Activated CD4-positive, alpha-beta T cell treated with anti-CD3 and anti-CD28 coated beads for 36 hours (primary cell): ENCODE measurements at regions not wholly inside any gene's neighbourhood (a gene's known extent, or its start where the extent isn't known, plus 50 kb on each side); places are given as distances from the start of the nearest gene placed in this dataset.

Experiments used
- ATAC-seq: fragments of 200-7000 bp; cut with Tn5 transposase; one replicate; pipeline ENCODE4 v1.10.0; 2021; ENCODE audit warnings: mild to moderate bottlenecking, moderate library complexity
- CTCF ChIA-PET: fragments of 350-600 bp; sonication (Branson Sonifier 250); formaldehyde crosslinking; loops from one replicate; lab custom pipeline; 2021; ENCODE audit warnings: antibody characterized with exemption; lab: Charles Lee
- POLR2A ChIA-PET: fragments of 350-600 bp; sonication (Branson Sonifier 250); formaldehyde crosslinking; loops from one replicate; lab custom pipeline; 2021; ENCODE audit warnings: antibody characterized with exemption, inconsistent platforms; lab: Charles Lee
- DNase-seq: peaks from one replicate; pipeline ENCODE4 v3.0.0-alpha.2; 2020
- H3K27ac Mint-ChIP-seq: one replicate; pipeline ENCODE4 v1.8.0; 2021; ENCODE audit warnings: mixed read lengths
- H3K27me3 Mint-ChIP-seq: one replicate; pipeline ENCODE4 v1.8.0; 2021; ENCODE audit warnings: mixed read lengths
- H3K36me3 Mint-ChIP-seq: one replicate; pipeline ENCODE4 v1.8.0; 2021; ENCODE audit warnings: low read depth, mixed read lengths
- H3K4me1 Mint-ChIP-seq: one replicate; pipeline ENCODE4 v1.8.0; 2021; ENCODE audit warnings: mixed read lengths
- H3K4me3 Mint-ChIP-seq: one replicate; pipeline ENCODE4 v1.8.0; 2021; ENCODE audit warnings: mild to moderate bottlenecking, moderate library complexity, mixed read lengths
- H3K9me3 Mint-ChIP-seq: one replicate; pipeline ENCODE4 v1.8.0; 2021; ENCODE audit warnings: low read depth, mixed read lengths
- intact Hi-C, 2 experiments: fragments of 100-400 bp; cut with DNase I in 1 of 2; cut with micrococcal nuclease in 1 of 2; formaldehyde crosslinking; loops; one replicate each; pipeline versions ENCODE4 v1.14.2 to v1.15.1; 2022 to 2024; cut with DNase I, micrococcal nuclease

GRCh38 chr7:93830141-93830925 is 60.2 kb downstream of the TFPI2 start:
- no peak for ATAC-seq
- no peaks in the 10 kb centered on the region for H3K27me3 Mint-ChIP-seq
- DNase-seq: no peak
- ChIA-PET CTCF (no interaction called here), POLR2A (no interaction called here)
- H3K4me1 Mint-ChIP-seq: no peaks in the 10 kb centered on the region
- no peaks in the 10 kb centered on the region for H3K36me3 Mint-ChIP-seq
- H3K9me3 Mint-ChIP-seq: no peaks in the 10 kb centered on the region
- no peak overlapping the region for H3K4me3 Mint-ChIP-seq
- no peak overlapping the region for H3K27ac Mint-ChIP-seq
- intact Hi-C loops: no loop called here

DNA sequence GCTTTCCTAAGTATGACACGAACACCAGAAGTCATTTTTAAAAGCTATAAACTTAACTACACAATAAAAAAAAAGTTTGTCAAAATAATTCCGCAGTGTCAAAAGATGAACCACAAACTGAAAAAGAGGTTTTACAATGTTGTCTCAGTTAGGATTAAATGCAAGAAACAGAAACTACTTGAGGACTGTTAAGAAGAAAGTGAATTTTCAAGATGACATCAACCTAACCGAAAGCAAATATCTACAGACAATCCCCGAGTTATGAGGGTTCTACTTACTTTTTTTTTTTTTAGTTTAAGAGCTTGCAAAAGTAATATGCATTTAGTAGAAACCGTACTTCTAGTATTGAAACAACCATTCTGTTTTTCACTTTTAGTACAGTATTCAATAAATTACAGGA is 62.3 kb downstream of the TFPI2 start:
- H3K27ac Mint-ChIP-seq: no peak overlapping the region
- intact Hi-C loops: no loop called here
- H3K36me3 Mint-ChIP-seq: no peaks in the 10 kb centered on the region
- H3K4me3 Mint-ChIP-seq: no peak overlapping the region
- H3K27me3 Mint-ChIP-seq: no peaks in the 10 kb centered on the region
- ATAC-seq (no peak), DNase-seq (no peak)
- CTCF ChIA-PET: no interaction called here
- POLR2A ChIA-PET: no interaction called here
- no peaks in the 10 kb centered on the region for H3K9me3 Mint-ChIP-seq
- H3K4me1 Mint-ChIP-seq: no peaks in the 10 kb centered on the region

GRCh38 chr7:93823621-93824020 is 66.9 kb downstream of the TFPI2 start:
- Mint-ChIP-seq H3K9me3 (no peaks in the 10 kb centered on the region), H3K36me3 (no peaks in the 10 kb centered on the region), H3K27ac (no peak overlapping the region), H3K4me1 (no peaks in the 10 kb centered on the region), H3K4me3 (no peak overlapping the region), H3K27me3 (no peaks in the 10 kb centered on the region)
- intact Hi-C loops: no loop called here
- no peak for ATAC-seq
- POLR2A ChIA-PET: no interaction called here
- CTCF ChIA-PET: no interaction called here
- no peak for DNase-seq

GRCh38 chr7:93821463-93821862 is 69.1 kb downstream of the TFPI2 start:
- Mint-ChIP-seq H3K27ac (no peak overlapping the region), H3K9me3 (no peaks in the 10 kb centered on the region), H3K27me3 (no peaks in the 10 kb centered on the region), H3K4me3 (no peak overlapping the region), H3K4me1 (no peaks in the 10 kb centered on the region), H3K36me3 (no peaks in the 10 kb centered on the region)
- intact Hi-C loops: no loop called here
- POLR2A ChIA-PET: no interaction called here
- CTCF ChIA-PET: no interaction called here
- ATAC-seq: no peak
- DNase-seq: no peak

DNA sequence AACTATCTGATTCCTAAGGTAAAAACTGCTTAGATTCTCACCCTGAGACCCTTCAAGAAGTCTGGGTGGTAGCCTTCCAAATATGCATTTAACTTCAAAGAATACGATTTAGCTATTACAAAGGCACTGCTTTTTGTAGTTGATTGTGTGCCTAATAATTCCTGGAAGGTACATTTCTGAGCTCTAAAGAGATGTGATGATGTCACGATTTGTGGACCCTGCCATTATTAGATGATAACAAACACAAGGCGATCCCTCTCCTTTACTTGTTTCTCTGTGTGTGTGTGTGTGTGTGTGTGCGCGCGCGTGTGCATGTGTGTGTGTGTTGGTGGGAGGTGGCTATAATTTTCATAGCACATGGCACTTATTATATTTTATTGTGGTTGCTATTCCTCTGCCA is 70.9 kb downstream of the TFPI2 start:
- intact Hi-C loops: no loop called here

GRCh38 chr7:93817526-93817925 is 73.0 kb downstream of the TFPI2 start:
- Mint-ChIP-seq H3K27ac (no peak overlapping the region), H3K4me3 (no peak overlapping the region), H3K27me3 (no peaks in the 10 kb centered on the region), H3K4me1 (no peaks in the 10 kb centered on the region), H3K36me3 (no peaks in the 10 kb centered on the region), H3K9me3 (no peaks in the 10 kb centered on the region)
- ATAC-seq (no peak), DNase-seq (no peak)
- intact Hi-C loops: no loop called here
- ChIA-PET POLR2A (no interaction called here), CTCF (no interaction called here)

More for the DNA sequence above, 70.9 kb downstream of the TFPI2 start:
- Mint-ChIP-seq H3K27ac (no peak overlapping the region), H3K9me3 (no peaks in the 10 kb centered on the region), H3K27me3 (no peaks in the 10 kb centered on the region), H3K4me3 (no peak overlapping the region), H3K4me1 (no peaks in the 10 kb centered on the region), H3K36me3 (no peaks in the 10 kb centered on the region)
- ATAC-seq: no peak
- no peak for DNase-seq
- CTCF ChIA-PET: no interaction called here
- POLR2A ChIA-PET: no interaction called here

DNA sequence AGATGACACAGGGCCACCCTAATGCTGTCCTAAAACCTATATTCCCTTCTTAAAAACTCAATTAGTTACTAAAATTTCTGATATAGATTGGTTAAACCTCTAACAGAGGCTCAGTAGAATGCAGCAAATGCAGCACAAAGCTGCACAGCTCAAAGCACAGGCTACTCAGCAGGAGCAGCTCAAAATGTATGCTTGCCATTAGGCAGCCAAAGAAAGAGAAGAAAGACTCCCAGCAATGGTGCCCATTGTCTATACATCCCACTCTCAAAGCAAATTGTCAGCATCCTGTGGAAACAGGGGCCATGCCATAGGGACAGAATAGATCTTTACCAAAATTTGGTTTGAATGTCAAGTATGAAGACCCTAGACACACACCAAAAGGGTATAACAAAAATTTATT is 73.5 kb downstream of the TFPI2 start:
- H3K27ac Mint-ChIP-seq: no peak overlapping the region
- no peaks in the 10 kb centered on the region for H3K36me3 Mint-ChIP-seq
- intact Hi-C loops: no loop called here
- H3K4me1 Mint-ChIP-seq: no peaks in the 10 kb centered on the region
- no peak for DNase-seq
- no peaks in the 10 kb centered on the region for H3K27me3 Mint-ChIP-seq
- no peak overlapping the region for H3K4me3 Mint-ChIP-seq
- no peaks in the 10 kb centered on the region for H3K9me3 Mint-ChIP-seq
- POLR2A ChIA-PET: no interaction called here
- CTCF ChIA-PET: no interaction called here
- ATAC-seq: no peak

GRCh38 chr7:93813514-93813913 is 77.0 kb downstream of the TFPI2 start:
- no peak for DNase-seq
- H3K27me3 Mint-ChIP-seq: no peaks in the 10 kb centered on the region
- H3K36me3 Mint-ChIP-seq: no peaks in the 10 kb centered on the region
- H3K4me3 Mint-ChIP-seq: no peak overlapping the region
- H3K9me3 Mint-ChIP-seq: no peaks in the 10 kb centered on the region
- ATAC-seq: no peak
- no peak overlapping the region for H3K27ac Mint-ChIP-seq
- no peaks in the 10 kb centered on the region for H3K4me1 Mint-ChIP-seq
- intact Hi-C loops: no loop called here
- POLR2A ChIA-PET: no interaction called here
- CTCF ChIA-PET: no interaction called here

DNA sequence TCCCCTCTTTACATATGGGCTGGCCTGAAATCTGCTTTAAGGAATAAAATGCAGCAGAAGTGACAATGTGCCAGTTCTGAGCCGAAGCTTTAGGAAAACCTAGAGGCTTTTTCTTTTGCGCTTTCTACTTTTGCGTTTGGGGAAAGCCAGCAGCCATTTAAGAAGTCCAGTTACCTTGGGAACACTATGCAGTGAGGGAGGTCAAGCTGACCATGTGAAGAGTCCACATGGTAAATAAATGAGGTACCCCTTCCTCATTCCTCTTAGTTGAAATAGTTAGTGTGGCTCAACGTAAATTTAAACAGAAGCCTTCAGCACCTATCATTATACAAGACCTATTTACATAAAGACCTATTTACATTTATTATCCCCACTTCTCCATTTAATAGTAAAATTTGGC is 78.5 kb downstream of the TFPI2 start:
- DNase-seq (no peak), ATAC-seq (no peak)
- Mint-ChIP-seq H3K4me1 (no peaks in the 10 kb centered on the region), H3K4me3 (no peak overlapping the region), H3K27me3 (no peaks in the 10 kb centered on the region), H3K9me3 (no peaks in the 10 kb centered on the region), H3K36me3 (no peaks in the 10 kb centered on the region), H3K27ac (no peak overlapping the region)
- intact Hi-C loops: no loop called here
- POLR2A ChIA-PET: no interaction called here
- CTCF ChIA-PET: no interaction called here

GRCh38 chr7:93811198-93811597 is 79.4 kb downstream of the TFPI2 start:
- ChIA-PET POLR2A (no interaction called here), CTCF (no interaction called here)
- intact Hi-C loops: no loop called here
- no peaks in the 10 kb centered on the region for H3K9me3 Mint-ChIP-seq
- no peak overlapping the region for H3K4me3 Mint-ChIP-seq
- no peaks in the 10 kb centered on the region for H3K36me3 Mint-ChIP-seq
- no peaks in the 10 kb centered on the region for H3K4me1 Mint-ChIP-seq
- H3K27me3 Mint-ChIP-seq: no peaks in the 10 kb centered on the region
- H3K27ac Mint-ChIP-seq: no peak overlapping the region
- no peak for ATAC-seq
- DNase-seq: no peak

GRCh38 chr7:93810561-93810960 is 80.0 kb downstream of the TFPI2 start:
- Mint-ChIP-seq H3K27ac (no peak overlapping the region), H3K9me3 (no peaks in the 10 kb centered on the region), H3K27me3 (no peaks in the 10 kb centered on the region), H3K4me1 (no peaks in the 10 kb centered on the region), H3K4me3 (no peak overlapping the region), H3K36me3 (no peaks in the 10 kb centered on the region)
- no peak for ATAC-seq
- ChIA-PET POLR2A (no interaction called here), CTCF (interaction anchor here (0.9 kb wide), 1 partner anchor 61 kb away, joined by 3 read pairs; no protein-coding TSS in a partner anchor)
- intact Hi-C loops: no loop called here
- no peak for DNase-seq

DNA sequence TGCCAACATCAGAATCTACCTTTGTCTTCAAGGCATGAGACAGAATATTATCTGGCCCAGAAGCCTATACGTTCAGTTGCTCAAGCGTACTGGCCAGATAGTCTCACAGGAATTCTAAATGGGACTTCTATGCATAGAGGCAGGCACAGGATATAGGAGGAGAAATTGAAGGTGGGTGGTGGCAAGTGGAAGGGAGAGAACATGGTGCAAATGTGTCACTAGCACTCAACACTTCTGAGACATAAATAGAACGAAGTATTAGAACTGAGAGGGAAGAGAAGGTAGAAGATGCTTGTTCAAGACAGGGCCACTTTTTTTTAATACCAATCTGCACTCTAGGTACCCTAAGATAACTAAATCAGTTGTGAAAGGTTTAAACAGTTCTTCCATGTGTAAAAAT is 85.8 kb downstream of the TFPI2 start:
- no peaks in the 10 kb centered on the region for H3K4me1 Mint-ChIP-seq
- no peak for ATAC-seq
- H3K27me3 Mint-ChIP-seq: no peaks in the 10 kb centered on the region
- DNase-seq: no peak
- no peak overlapping the region for H3K4me3 Mint-ChIP-seq
- intact Hi-C loops: no loop called here
- POLR2A ChIA-PET: no interaction called here
- no peaks in the 10 kb centered on the region for H3K9me3 Mint-ChIP-seq
- no peaks in the 10 kb centered on the region for H3K36me3 Mint-ChIP-seq
- CTCF ChIA-PET: no interaction called here
- H3K27ac Mint-ChIP-seq: no peak overlapping the region
